ENCODE measurements at regions not wholly inside any gene's neighbourhood (a gene's known extent, or its start where the extent isn't known, plus 50 kb on each side); places are given as distances from the start of the nearest gene placed in this dataset.
"Not testable (repeated sequence)": the region's sequence is repeated elsewhere in the genome, so short reads cannot be mapped to it uniquely, and the experiment has no call there.

DNA sequence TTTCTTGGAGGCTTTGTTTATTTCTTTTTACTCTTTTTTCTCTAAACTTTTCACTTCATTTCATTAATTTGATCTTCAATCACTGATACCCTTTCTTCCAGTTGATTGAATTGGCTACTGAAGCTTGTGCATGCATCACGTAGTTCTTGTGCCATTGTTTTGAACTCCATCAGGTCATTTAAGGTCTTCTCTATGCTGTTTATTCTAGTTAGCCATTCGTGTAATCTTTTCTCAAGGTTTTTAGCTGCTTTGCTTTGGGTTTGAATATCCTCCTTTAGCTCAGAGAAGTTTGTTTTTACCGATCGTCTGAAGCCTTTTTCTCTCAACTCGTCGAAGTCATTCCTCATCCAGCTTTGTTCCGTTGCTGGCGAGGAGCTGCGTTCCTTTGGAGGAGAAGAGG is 189.9 kb downstream of the TTC6 start:
- DNase-seq (ENCODE audit: low read depth, low spot score), result not testable (repeated sequence)

DNA sequence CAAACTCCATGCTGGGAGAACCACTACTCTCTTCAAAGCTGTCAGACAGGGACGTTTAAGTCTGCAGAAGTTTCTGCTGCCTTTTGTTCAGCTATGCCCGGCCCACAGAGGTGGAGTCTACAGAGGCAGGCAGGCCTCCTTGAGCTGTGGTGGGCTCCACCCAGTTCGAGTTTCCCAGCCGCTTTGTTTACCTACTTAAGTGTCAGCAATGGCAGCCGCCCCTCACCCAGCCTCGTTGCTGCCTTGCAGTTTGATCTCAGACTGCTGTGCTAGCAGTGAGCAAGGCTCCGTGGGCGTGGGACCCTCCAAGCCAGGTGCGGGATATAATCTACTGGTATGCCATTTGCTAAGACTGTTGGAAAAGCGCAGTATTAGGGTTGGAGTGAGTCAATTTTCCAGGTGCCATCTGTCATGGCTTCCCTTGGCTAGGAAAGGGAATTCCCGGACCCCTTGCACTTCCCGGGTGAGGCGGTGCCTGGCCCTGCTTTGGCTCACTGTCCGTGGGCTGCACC is 190.7 kb downstream of the TTC6 start:
- DNase-seq (ENCODE audit: low read depth, low spot score), result not testable (repeated sequence)

DNA sequence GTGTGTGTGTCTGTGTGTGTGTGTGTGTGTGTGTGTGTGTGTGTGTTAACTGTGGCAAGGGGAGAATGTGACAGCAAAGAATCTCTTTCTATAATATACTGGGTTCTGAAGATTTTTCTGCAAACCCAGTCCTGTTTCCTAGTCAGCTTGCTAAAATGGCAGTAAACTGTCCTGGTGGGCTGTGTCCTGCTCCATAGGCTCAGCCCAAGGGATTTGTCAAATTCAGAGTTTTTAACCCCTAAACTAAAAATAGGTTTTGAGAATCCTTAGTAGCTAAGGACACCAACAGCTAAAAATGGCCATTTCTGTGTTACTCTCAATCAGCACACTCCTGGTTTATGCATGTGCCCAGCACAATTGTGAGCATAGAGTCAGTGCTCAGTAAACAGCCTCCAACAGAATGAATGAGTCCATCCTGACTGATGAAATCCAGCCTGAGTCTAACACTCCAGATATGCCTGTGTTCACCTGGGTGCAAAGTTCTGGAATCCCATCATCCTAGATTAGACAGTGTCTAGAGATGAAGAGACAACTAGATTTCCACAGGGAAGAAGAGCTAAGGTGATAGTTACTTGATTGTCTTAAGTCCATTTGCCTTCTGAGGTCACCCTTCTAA is 192.6 kb downstream of the TTC6 start:
- no peak for DNase-seq (ENCODE audit: low read depth, low spot score)

DNA sequence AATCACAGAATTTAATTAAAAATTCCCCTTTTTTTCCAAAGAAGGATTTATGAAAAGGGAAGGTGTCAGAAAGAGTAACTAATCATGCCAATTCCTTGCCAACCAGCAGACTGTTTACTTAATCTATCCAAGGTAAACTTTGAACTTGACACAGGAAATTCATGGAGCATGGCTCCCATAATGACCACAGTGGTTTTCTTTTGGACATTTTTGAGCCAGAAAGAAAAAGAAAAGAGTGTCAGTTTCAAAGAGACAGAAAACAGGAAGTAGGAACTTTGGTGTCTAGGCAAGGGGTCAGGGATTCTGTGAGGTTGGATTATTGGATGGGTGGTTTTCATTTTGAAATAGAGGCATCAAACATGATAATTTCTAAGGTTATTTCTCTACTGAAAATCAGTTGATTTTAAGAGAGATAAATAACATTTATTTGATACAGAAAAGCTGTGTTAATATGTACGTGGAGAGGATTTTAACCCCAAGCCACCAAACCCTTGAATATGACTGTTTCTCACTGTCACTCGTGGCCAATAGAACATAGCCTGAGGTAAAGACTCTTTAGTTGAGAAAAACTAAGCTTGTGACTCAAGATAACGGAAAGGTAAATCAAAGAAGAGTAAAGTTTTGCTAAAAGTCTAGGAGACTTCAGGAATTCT is 196.1 kb downstream of the TTC6 start:
- no peak for DNase-seq (ENCODE audit: low read depth, low spot score)

DNA sequence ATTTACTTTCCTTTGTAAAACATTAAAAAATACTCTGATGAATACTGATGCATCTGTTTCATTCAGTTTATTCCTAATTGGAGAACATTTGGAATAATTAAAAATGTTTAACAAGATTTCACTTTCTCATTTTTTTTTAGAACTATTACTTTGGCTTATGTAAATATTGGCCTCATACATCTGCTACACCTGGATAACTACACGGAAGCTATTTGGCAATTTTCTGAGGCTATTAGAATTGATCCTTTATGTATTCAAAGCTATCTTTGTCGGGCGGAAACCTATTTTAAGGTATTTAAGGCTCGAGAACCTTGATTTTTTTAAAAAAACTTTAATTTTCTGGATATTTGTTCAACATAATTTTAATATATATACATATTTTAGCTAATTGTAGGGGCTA is 196.7 kb downstream of the TTC6 start:
- DNase-seq (ENCODE audit: low read depth, low spot score), result no peak

DNA sequence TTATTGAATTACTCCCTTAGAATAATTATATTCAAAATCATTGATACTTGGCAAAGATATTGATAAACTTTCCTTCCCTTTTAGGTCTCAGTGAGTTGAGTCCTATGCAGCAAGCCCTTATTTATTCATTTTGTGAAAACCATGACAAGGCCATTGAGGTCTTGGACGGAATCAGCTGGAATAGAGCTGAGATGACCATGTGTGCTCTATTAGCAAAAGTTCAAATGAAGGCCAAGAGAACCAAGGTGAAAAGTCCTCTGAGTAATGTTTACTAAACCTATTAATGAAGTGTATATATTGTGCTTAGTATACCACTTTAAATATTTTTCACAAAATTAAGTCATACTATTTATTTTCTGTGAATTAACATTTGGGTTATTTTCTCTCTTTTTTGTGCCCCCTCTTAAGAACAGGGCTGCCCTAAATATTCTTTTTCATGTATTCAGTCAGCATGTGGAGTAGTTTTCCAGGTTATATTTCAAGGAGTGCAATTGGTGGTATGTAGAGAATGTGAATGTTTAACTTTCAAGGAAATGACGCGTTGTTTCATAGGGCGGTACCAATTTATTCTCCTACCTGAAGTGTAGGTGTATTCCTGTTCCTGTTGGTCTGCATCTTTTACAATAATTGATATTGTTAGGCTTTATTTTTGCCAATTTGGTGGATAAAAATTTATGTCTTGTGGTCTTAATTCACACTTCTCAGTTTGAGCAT is 201.4 kb downstream of the TTC6 start:
- no peak for DNase-seq (ENCODE audit: low read depth, low spot score)

DNA sequence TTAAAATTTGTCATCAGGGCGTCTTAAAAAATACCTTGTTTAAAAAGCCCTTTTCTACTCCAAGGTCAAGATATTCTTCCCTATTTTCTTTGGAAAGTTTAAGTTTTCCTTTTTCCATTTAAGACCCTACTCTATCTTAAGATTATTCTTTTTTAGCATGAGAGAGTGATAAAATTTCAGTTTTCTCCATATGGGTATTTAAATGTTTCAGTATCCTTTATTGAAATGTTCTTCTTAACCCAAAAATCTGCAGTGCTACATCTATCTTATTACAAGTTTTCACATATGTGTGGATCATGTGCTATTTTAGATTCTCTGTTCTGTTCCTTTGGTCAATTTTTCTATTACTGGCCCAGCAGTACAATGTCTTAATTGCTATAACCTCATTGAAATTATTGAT is 202.2 kb downstream of the TTC6 start:
- DNase-seq (ENCODE audit: low read depth, low spot score), result no peak

DNA sequence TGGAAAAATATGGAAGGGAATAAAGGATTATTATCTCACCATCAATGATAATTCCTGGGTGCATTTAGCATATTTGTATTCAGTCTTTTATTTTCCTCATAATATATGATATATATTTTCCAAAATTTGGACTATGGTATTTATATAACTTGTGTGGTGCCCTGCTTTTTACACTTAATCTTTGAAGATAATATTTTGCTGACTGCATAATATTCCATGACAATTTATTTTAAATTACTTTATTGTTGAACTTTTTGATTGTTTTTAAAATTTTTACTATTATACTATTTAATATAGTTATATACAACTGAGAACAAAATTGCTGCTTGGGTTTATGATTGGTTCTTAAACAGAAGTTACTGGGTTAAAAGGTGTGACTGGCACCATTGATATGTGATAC is 212.3 kb downstream of the TTC6 start:
- no peak for DNase-seq (ENCODE audit: low read depth, low spot score)

DNA sequence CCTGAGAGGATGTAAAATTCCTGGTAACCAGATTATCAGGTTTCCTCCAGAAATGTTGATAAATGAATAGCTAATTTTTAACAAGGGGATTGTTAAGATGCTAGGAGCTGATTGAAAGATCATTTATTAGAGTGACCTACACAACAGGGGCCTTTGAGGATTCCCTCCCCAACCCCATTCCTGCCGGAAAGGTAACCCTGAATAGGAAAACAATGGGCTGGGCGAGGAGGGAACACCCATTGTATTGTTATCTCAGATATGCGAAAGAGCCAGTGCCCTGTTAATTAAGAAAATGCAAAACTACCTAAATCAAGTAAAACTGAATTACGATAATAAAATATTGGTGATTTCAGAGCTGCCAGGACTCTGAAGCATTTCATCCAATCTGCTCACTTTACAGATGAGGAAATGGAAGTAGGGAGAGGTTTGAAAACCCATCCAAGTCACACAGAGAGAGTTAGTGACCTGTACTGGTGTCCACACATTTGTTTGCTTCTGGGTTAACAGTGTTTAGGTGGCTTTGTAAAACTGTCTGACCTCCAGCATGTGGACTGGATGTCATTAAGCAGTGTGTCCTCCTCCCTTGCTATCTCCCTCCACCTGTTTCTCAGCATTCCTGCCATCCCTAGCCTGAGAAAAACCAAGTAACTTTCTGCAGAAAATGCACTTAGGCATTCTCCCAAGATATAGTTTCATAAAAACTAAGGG is 214.8 kb downstream of the TTC6 start:
- DNase-seq (ENCODE audit: low read depth, low spot score), result no peak

DNA sequence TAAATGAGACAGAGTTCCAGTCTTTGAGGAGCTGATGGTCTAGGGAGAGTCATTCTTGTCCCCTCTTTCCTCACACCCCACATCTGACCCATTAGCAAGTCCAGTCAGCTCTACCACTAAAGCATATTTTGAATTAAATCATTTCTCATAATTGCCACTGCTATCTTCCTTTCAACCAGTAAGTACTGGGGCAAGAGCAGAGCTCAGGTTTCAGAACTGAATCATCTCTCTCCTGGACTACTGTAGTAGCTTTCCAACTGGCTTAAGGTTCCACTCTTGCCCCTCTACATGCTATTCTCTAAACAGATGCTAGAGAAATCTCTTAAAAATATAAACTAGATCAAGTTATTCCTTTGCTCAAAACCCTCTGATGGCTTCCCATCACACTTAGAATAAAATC is 218.3 kb downstream of the TTC6 start:
- no peak for DNase-seq (ENCODE audit: low read depth, low spot score)

DNA sequence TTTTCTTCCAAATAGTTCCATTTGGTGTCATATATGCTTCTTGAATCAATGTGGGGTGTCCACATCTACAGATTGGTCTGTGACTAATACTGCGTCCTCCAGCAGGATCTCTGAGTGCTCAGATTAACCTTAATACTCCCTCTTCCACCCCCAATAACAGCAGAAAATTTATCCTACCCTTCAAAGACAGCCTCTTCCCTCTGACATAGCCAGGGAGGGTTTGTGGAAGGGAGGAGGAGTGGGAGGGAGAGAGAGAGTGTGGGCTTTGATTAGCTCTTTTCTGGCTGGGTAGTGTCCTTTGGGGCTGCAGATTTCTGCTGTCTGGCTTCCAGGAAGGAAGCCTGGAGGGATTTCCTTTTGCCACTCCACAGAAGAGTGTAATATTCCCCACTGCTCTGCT is 220.7 kb downstream of the TTC6 start:
- no peak for DNase-seq (ENCODE audit: low read depth, low spot score)

DNA sequence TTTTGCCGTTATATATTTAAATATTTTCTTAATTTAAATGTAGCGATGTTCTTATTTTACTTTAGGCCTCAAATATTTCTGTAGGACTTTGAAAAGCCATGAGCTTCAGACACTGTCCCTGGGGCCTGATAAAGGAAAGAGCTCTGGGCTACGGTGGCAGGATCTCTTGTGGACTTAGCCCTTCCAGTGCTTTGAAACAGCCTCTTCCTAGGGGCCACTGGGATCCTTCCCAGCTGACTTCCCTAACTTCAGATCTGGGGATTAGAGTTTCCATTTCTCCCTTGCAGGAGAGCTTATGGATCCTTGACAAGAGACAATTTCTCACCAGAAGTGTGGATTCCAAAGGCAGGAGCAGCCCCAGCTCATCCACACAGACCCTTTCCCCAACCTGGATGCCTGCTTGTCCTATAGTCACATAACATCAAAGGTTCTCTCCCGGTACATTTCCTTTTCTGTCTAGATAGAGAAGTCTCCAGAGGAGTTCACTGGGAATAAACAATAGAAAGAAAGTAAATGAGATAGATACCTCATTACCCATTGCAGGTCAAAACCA is 221.4 kb downstream of the TTC6 start:
- DNase-seq (ENCODE audit: low read depth, low spot score), result no peak

DNA sequence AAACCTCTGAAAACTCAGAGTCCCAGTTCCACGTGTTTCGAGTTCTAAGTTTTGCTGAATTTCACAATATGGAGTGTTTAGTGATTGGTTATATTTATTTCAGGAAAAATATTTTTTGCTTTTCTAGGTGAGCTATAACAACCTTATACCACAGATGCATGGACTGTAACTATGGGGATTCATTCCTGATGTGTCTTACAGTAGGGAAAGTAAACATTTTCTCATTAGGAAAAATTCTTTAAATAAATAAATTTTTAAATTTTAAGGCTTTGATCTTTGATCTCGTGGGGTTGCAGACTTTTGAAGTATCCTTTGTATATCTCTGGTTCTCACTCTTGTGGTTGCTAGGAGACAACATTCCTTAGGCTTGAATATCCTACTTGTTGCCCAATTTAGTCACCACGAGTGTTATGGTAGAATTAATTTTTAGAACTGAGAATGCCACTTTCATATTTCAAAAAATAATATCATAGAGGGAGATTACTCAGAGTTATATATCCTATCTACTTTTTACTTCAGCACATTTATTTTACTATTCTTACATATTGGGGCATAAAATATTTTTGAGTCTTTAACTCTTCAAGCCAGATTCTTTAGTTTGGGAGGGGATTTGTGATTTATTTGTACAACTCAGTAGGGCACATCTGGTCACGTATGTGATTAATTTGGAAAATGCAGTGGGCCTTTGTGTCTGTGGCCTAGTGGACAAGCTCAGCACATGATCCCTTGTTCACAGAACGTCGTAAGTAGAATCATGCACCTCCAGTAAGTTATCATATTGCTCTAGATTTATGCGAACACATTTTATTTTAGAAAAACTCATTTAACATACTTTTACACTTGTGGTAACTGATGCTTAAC is 224.0 kb downstream of the TTC6 start:
- peak; percentile 46 for DNase-seq (ENCODE audit: low read depth, low spot score)

DNA sequence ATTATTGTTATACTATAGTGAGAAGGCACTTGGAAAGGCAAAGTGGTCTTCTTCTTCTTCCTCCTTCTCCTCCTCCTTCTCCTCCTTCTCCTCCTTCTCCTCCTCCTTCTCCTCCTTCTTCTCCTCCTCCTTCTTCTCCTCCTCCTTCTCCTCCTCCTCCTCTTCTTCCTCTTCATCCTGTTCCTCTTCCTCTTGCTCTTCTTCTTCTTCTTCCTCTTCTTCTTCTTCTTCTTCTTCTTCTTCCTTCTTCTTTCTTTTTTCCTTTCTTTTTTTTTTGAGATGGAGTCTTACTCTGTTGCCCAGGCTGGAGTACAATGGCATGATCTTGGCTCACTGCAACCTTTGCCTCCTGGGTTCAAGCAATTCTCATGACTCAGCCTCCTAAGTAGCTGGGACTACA is 225.4 kb downstream of the TTC6 start:
- DNase-seq (ENCODE audit: low read depth, low spot score), result not testable (repeated sequence)

DNA sequence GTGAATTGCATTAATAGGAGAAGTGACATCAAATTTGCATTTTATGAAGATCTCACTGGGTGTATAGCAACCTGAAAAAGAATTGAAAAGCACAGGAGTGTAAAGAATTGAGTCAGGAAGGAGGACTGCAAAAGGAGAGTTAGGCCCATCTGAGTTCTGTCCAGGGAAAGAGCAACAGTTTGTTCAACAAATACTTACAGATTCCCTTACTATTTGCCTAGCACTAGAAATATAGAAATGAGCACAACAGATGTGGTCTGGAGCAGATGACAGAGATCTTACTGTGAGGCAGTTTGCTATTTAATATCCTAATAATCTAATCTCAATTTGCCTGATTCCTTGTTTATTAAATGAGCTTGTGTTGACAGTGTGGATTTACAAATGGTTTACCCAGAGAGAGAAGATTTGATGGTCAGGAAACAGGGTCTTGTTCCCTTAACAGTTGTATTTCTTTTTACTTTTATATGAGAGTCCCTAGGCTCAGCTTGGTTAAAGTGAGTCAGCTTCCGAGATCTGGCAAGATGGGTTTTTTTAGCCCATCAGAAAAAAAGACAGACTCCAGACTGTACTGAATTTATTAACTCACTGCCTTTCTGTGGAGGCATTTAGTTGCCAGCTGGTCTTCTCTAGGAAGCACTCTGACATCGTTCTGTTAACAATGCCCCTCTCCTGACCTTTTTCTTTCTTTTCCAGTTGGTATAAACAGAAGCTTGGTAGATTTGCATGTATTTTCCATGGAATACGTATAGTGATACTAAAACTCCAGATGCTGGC is 229.7 kb downstream of the TTC6 start:
- DNase-seq (ENCODE audit: low read depth, low spot score), result peak; percentile 30

DNA sequence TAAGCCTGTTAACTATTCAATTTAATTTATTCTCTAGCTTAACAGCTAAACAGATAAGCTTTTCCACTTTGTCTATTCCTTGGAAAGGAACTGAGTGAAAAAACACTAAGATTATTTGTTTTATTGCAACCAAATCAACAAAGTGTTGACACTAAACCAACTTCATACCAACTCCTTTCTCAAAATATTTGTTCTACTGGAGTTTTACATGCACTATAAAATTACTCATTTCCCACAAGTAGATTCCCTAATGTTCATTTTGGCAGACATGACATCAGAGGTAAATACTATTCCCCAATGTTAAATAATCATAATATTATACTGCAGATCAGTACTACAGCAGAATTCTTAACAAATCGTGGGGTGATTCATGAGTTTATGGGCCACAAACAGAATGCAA is 231.4 kb downstream of the TTC6 start:
- DNase-seq (ENCODE audit: low read depth, low spot score), result no peak

DNA sequence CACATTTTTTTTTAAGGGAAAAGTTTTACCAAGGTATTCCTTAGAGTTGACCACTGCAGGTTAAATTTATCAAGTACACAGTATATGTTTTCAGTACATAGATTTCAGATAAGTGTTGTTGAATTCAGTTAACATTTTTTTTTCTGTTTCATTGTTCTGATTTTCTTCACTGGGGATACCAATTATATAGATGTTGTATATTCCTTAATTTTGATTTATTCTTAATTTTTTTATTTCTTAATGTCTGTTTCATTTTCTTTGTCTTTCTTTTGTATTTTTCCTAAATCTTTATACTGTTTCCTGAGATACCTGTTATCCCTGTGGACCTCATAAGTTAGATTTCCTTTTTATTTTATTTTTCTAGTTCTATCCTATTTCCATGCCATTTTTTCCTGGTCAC is 234.8 kb downstream of the TTC6 start:
- DNase-seq (ENCODE audit: low read depth, low spot score), result no peak

DNA sequence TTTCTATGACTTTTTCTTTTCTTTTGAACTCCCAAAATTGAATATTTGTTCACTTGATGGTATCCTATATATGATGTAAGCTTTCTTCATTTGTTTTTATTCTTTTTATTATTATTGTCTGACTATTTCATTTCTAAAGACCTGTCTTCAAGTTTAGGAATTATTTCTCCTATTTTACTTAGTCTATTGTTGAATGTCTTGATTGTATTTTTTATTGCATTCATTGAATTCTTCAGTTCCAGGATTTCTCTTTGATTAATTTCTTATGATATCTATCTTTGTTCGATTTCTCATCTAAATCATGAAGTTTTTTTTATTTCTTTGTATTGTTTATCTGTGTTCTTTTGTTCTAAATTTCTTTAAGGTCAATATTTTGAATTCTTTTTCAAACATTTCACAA is 238.8 kb downstream of the TTC6 start:
- DNase-seq (ENCODE audit: low read depth, low spot score), result no peak

DNA sequence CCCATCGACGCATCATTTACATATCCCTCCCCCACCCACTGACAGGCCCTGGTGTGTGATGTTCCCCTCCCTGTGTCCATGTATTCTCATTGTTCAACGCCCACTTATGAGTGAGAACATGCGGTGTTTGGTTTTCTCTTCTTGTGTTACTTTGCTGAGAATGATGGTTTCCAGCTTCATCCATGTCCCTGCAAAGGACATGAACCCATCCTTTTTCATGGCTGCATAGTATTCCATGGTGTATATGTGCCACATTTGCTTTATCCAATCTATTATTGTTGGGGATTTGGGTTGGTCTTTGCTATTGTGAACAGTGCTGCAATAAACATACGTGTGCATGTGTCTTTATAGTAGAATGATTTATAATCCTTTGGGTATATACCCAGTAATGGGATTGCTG is 243.3 kb downstream of the TTC6 start:
- DNase-seq (ENCODE audit: low read depth, low spot score), result not testable (repeated sequence)

DNA sequence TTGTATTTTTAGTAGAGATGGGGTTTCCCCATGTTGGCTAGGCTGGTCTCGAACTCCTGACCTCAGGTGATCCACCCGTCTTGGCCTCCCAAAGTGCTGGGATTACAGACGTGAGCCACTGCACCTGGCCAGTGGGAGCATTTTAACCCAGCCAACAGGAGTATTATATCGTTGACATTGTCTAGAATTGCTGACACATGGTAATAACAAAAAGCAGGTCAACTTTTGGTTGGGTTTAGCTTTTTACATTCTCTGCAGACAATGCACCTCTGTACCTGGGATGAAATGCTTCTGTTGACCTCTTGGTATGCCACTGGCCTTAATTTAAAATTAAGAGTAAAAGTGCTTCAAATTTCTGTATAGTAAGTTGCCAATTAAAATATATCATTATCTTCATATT is 245.6 kb downstream of the TTC6 start:
- not testable (repeated sequence) for DNase-seq (ENCODE audit: low read depth, low spot score)

Data from astrocyte of the hippocampus (primary cell).